HG03045 (cell line): ENCODE measurements at regions not wholly inside any gene's neighbourhood (a gene's known extent, or its start where the extent isn't known, plus 50 kb on each side); places are given as distances from the start of the nearest gene placed in this dataset.
"Not testable (repeated sequence)": the region's sequence is repeated elsewhere in the genome, so short reads cannot be mapped to it uniquely, and the experiment has no call there.

Experiments used
- ATAC-seq: cut with Tn5 transposase; IDR thresholded peaks from one replicate; pipeline ENCODE4 v1.9.1; 2021; ENCODE audit warnings: mild to moderate bottlenecking, moderate library complexity; ENCODE audit not compliant: unreplicated experiment

DNA sequence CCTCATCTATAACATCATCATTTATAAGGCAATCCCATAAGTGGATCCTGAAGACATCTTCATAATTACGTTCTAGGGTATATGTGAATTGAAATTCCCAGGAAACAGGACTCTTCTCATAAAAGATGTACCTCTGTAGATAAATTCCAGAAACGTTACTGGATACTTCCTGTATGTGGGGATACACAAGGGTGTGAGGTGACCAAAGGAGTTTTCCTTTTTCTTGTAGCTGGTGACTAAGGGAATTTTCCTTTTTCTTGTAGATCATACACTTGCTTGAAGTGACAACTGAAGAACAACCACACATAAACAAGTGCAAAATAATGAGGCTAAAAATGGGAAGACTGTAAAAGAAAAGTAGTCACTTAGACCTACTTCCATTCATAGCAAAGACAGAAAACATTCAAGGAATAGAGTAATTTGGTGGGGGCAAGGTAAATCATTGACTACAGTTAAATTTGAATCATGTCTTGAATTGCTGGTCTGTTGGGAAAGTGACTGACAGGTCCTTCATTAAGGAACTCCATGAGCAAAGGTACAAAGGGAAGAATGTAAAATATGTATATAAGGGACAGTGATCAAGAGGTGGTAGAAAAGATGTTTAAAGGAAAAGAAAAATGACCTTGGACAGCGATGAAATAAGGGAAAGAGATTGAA is 53.2 kb upstream of the UBE2E3 start:
- ATAC-seq: no peak

DNA sequence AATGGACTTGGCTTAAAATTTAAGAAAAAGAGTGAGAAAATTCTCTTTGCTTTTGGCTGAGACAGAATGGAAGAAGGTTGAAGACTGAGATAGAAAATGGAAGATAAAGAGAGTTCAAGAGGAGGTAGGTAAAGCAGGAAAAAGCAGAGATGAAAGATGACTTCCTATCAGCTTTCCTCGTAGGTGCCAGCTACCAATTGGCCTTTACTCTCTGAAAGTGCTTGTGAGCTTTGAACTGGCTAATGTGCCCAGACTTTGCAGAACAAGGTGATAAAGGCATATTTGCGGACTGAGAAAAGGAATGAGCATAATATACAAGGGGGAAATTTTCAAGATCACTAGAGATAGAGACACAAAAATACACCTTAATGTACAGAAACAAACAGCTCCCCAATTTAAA is 54.7 kb upstream of the UBE2E3 start:
- no peak for ATAC-seq

DNA sequence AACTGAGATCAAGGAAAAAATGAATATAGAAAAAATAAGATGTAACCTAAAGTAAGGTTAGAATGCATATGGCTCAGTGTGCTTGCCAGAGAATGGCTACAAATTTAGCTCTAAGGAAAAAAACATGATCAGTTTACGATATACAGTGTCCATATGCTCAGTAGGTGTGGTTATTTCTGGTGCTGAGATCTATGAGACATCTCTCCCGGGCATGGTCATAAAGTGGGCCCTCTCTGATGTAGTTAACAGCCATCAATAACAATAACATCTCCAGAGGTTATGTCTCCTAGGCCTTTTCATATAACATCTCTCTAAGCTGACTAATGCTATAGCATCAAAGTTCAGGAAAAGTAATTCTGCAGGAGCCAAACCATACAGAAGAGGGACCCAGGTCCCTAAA is 56.3 kb upstream of the UBE2E3 start:
- no peak for ATAC-seq

DNA sequence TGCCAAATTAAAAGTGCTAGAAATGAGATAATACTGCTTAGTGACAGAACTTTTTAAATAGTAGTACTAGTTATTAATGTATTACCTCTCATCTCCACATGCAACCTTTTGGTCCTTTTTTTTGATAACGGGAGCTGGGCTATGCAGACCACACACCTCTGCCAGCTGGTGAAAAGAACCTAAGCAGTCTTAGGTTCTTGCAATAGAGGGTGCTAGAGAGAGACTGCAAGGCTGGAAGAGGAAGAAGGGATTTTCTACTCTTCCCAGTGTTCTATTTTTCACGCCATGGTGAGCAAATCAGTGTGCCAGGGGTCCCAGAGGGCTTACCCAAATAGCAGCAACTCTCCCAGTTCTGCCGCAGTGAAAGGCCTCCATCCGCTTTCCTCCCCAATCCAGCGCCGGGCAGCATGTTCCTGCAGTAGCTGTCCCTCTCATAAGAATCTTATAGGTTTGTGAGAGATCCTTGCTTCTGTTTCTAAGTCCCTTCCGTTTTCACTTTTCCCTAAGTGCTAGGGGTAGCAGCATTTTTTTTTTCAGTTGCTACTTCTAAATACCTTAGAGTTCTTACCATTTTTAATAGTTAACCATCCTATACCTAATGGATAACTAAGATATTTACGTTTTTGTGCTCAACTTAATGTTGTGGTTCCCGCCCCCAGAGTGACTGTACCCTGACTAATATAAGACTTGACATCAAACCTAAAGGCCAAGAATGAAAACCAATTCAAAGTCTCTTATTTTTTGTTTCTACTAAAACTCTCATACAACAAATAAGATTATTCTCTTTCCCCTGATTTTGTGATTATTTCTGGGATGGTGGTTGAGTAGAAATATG is 69.4 kb upstream of the UBE2E3 start:
- no peak for ATAC-seq

DNA sequence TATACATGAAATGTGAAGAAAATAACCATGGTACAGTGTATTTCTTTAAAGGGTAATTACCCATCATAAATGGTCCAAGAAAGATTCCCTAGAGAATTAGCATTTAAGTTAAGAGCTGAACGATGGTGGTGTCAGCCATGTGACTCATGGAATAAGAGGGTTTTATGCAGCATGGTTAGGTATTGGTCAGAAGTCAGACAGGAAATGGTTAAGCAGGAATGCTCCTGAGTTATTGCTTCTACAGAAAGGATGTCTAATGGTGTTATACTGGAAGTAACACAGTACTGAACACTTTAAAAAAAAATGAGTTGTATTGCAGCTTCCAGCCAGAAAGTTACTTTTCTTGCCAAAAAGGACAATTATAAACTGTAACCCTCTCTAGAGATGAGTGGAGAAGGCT is 72.7 kb upstream of the UBE2E3 start:
- ATAC-seq: no peak

DNA sequence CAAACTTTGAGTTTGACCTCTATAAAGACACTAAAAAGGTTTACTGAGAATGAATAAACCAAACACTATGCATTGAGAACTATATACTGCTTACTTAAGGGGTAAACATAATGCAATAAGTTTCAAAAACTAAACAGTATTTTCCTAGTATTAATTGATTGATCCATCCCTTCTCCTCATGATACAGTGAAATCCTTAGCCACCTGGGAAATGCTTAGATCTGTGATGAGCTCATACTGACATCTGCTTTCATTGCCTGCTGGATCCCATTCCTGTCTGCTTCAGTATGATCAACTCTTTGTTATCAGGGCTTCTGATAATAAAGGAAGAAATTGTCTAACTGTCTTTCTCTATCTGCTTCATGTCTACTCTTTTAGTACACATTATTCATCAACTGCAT is 74.9 kb upstream of the UBE2E3 start:
- ATAC-seq: no peak

DNA sequence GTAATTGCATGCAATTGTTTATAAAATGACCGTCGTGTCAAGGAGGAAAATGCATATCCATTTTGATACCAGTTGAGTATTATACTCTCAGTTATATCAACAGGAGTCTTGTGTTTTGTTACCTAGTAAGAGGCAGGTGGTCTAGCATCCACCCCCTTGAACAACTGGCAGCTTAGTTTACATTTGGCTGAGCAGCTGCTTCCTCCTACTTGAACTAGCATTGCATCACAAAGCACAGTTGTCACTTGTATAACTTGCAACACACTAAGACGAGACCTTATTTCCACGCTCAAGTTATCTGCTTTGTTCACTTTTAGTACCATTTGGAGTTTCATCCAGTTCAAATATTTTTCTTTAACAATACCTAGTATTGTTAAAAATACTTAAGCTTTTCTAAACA is 75.4 kb upstream of the UBE2E3 start:
- no peak for ATAC-seq

DNA sequence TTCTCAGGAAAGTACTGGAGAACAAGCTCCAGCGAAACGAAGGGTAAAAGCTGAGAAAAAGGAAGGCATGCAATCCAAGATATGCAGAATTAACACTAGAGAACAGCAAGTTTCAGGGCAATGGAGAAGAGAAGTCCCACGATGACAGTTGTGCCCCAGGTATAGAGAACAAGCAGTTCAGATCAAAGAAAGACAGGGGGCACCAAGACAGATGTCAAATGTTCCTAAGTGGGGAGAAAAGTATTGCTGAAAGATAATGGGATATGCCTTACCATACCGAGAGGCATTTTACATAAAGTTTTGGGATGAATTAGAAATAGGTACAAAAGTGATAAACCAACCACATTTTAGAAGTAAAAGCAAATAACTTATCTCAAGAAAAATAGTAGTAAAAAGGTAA is 79.1 kb upstream of the UBE2E3 start:
- ATAC-seq: no peak

DNA sequence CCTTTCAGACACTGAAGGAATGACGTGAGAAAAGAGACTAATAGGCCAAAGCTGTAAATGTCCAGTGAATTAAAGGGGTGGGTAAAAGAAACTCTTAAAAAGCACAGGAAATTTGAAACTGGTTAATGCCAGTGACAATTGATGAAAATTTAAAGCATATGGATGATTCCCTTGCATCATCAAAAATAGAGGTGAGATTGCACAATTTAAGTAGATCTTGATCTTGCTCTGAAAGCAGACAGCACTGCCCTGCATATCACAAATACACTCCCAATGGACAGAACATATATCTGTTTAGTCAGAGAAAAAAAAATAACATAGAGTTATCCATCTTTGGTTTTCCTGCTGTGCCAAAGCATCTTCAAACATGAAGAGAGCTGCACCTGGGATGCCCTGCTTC is 86.7 kb upstream of the UBE2E3 start:
- ATAC-seq: no peak

DNA sequence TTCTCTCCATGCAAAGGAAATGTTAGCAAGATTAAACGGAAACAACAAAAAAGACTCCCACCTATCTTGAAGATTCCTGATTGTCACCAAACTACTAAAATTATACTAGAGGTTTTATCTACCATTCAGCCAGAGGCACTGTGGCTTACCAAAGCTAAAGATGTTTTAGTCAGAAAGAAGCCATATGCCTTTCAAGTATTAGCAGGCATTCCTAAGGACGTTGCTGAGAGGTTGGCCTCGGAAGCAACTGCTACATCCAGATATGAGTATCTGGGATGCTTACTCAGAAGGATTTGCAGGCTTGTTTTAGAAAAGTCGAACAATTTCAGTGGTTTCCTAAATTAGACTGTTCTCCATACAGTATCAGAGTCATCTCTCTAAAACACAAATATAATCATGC is 88.3 kb upstream of the UBE2E3 start:
- no peak for ATAC-seq

DNA sequence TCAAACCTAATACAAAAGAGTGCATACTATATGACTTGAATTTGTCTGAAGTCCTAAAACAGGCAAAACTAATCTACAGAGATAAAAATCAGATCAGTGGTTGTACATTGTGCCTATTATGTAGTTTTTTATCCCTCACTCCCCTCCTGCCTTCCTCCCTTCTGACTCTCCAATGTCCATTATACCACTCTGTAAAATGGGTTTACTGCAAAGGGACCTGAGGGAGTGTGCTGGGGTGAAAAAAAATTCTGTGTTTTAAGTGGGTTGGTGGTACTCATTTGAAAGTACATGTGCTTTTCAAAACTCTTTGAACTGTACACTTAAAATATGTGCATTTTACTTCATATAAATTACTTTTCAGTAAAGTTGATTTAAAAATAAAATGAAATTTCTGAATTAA is 89.0 kb upstream of the UBE2E3 start:
- no peak for ATAC-seq

DNA sequence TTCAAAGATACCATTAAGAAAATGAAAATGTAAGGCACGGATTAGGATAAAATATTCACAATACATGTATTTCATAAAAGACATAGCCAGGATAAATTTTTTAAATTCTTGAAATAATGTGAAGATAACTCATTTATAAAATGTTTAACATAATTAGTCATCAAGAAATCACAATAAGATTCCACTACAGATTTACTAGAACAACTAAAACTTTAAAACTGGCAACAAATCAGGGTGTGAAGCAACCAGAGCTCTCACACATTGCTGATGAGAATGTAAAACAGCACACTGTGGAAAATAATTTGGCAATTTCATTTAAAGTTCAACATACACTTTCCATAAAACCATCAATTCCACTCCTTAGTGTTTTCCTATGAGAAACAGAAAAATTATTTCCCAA is 89.6 kb upstream of the UBE2E3 start:
- no peak for ATAC-seq

DNA sequence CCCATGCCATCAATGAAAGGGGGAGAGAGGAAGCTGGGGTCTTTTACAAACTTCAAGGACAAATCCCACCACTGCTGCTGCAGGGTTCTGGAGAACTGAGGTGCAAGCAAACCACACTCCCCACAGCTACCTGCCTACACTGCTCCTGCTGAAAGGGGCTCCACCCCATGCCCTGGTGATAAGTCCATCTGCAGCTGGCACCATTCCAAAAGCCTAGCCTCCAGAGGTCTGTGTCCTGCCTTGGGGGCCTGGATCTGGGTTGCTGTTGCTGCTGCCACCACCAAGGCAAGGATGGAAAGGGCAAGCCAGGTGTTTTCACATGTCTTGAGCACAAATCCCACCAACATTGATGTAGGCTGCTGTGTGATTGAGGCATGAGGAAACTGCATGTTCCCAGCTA is 97.4 kb upstream of the UBE2E3 start:
- no peak for ATAC-seq

DNA sequence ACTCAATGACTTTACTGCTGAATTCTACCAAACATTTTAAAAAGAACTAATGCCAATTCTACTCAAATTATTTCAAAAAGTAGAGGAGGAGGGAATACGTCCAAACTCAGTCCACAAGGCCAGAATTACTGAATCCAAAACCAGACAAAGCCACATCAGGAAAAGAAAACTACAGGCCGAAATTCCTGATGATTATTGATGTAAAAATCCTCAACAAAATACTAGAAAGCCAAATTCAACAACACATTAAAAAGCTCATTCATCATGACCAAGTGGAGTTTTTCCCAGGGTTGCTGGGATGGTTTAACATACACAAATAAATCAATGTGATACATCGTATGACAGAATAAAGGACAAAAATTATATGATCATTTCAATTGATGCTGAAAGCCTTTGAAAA is 103.9 kb upstream of the UBE2E3 start:
- no peak for ATAC-seq

DNA sequence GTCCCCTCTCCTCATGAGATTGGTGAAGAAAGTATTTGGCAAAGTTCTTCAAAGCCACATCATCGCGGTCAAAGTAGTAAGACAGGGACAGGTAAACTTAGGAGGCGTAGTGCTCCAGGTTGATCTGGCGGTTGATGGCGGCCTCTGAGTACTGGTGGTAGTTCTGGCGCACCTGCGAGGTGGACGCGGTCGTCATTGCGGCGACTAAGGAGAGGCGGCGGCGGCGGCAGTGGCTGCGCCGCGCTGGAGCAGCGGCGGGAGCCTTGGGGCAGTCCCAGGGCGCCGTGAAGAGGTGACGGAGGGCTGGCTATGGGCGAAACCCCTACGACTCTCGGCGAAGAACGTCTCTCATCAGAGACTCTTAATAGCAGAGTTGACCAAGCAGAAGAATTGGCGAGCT is 107.2 kb upstream of the UBE2E3 start:
- no peak for ATAC-seq

DNA sequence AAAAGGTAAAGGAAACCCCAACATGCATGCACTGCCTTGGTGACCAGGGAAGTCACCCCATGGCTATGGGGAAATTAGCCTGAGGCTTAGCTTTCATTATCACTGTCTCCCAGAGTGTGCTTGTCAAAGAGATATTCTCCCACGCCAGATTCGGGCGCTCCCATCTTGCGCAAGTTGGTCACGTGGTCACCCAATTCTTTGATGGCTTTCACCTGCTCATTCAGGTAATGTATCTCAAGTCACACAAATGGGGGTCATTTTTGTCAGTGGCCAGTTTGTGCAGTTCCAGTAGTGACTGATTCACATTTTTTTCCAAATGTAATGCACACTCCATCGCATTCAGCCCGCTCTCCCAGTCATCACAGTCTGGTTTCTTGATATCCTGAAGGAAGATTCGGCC is 107.6 kb upstream of the UBE2E3 start:
- not testable (repeated sequence) for ATAC-seq

DNA sequence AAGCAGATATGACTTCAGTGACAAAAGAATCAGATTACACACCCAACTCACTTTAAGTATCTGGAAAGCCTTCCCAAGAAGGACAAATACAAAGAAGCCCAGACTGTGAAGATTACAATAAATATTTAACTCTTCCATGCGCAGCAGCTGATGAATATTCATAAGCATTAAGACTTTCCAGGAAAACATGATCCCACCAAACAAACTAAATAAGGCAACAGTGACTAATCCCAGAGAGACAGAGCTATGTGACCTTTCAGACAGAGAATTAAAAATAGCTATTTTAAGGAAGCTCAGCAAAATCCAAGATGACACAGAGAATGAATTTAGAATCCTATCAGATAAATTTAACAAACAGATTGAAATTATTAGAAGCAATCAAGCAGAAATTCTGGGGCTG is 108.2 kb upstream of the UBE2E3 start:
- no peak for ATAC-seq

DNA sequence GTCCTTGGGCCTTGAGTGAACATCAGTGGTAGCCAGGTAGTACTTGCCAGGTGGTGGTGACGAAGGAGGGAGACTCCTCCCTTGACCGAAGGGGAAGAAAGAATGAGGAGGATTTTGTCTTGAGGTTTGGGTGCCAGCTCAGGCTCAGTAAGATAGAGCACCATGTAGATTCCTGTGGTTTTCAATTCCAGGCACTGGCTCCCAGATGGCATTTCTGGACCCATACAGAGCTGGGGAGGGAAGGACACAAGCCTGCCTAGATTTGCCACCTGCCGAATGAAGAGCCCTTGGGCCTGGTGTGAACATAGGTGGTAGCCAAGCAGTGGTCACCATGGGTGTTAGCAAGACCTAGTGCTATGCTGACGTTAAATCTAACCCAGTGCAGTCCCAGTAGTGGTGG is 108.8 kb upstream of the UBE2E3 start:
- ATAC-seq: no peak

DNA sequence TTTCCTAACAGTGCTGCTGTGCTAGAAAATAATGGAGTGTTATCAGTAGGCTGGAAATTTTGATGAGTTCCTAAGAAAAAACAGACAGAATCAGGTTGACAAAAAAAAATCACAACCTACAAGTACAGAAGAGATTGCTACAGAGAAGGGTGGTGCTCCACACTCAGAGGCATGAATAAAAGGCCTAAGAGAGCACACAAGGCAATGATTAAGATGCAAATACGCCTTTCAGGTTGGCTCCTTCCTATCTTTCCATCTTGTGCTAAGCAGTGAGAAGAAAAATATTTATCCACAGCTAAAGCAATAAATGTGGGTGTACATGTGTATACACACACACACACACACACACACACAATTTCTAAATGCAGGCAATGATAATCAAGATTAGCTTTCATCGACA is 130.6 kb upstream of the UBE2E3 start:
- ATAC-seq: no peak

DNA sequence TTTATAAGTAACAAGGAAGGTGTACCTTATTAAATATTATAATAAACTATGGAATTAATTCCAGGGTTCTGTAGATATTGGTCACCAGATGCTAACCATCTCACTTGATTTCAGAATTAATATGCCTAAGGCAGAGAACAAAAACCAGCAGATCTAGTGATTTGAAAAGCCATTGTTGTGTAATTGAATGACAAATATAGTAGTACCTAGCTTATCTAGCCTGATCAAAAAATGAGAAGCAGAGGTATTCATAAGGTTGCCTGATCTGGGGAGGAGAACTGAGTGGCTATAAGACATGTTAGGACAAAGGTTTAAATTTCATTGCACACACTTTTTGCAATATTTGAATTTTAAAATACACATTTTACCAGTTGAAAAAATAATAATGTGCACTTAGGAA is 132.0 kb upstream of the UBE2E3 start:
- ATAC-seq: no peak

DNA sequence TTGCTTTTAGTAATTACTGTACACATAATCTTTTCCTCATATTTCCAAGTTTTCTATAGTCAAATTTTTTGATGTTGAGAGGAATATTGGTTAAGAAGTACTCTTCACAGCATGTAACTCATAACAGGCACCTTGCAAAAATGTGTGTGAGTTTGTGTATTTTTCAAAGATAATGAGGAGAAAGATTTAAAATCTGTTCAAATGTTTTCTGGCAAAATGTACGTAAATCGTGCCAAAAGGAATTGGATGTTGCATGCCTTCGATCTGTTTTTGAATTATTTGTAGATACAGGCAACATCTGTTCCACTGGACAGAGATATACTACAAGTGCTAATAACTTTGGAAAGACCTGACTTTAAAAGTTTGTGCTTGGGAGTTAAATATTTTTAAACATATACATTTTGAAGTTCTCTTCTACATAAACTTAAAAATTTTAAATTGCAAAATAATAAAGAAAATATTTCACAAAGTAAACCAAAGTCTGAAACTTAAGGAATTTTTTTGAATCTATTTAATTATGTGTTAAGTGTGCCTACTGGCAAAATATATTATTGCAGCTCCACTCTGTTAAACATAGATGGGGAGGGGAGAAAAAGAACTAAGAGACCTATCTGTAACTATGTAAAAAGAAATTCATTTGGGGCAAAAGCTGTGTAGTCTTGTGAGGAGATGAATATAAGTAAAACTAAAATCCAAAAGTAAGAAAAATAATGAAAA is 133.5 kb upstream of the UBE2E3 start:
- ATAC-seq: no peak

DNA sequence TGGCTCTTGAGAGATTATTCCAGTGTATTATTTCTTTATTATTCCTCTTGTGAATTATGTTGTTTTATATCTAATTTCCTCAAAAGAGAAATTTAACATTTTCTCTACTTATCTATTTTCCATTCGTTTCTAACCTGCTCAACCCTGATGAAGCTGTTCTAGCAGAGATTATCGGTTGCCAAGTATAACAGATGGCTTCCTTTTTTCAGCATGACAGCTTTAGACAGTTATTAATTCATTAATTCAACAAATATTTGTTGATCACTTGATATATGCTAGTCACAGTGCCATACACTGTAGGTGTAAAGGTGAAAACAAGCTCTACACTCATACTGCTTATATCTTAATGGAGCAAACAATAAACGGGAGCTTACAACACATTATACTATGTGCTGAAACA is 137.9 kb upstream of the UBE2E3 start:
- no peak for ATAC-seq
